H1 (cell line): ENCODE measurements at regions not wholly inside any gene's neighbourhood (a gene's known extent, or its start where the extent isn't known, plus 50 kb on each side); places are given as distances from the start of the nearest gene placed in this dataset.

Source experiments
- CTCF ChIA-PET: fragments of 300-600 bp; sonication (Branson Sonifier 250); formaldehyde crosslinking; loops from one replicate; lab custom pipeline; 2021; ENCODE audit not compliant: partially characterized antibody; lab: Charles Lee
- POLR2A ChIA-PET: fragments of 300-600 bp; sonication (Branson Sonifier 250); formaldehyde crosslinking; loops from one replicate; lab custom pipeline; 2021; ENCODE audit warnings: inconsistent platforms; ENCODE audit not compliant: partially characterized antibody; lab: Charles Lee
- DNase-seq, 2 experiments: peaks; one replicate each; pipeline versions ENCODE4 v3.0.0 to v3.0.0-alpha.2; 2010 to 2022; ENCODE audit warnings: low spot score in 2 of 2, low read depth in 1 of 2, mixed read lengths in 1 of 2
- FAIRE-seq: peaks from 2 replicates; lab custom pipeline; 2011; peaks lifted over from hg19 to GRCh38; lab: Jason Lieb, UNC
- H2AFZ ChIP-seq: 2 replicates; pipeline ENCODE4 v1.8.1; 2012; ENCODE audit warnings: low read length, inconsistent platforms
- H2AK5ac ChIP-seq: 2 replicates; pipeline ENCODE4 v1.6.1; 2013; ENCODE audit warnings: low read depth, low read length
- H2BK120ac ChIP-seq: replicated peaks from 2 replicates; pipeline ENCODE3; 2013; ENCODE audit warnings: low read depth, low read length, inconsistent platforms
- H2BK12ac ChIP-seq: 2 replicates; pipeline ENCODE4 v1.6.1; 2013; ENCODE audit warnings: low read depth, low read length
- H2BK15ac ChIP-seq: 2 replicates; pipeline ENCODE4 v1.6.1; 2013; ENCODE audit warnings: low read length
- H2BK20ac ChIP-seq: 2 replicates; pipeline ENCODE4 v1.6.1; 2013; ENCODE audit warnings: low read length
- H2BK5ac ChIP-seq: 2 replicates; pipeline ENCODE4 v1.6.1; 2013; ENCODE audit warnings: low read depth, low read length
- H3K14ac ChIP-seq: 2 replicates; pipeline ENCODE4 v1.6.1; 2013; ENCODE audit warnings: inconsistent platforms; ENCODE audit not compliant: insufficient read length
- H3K18ac ChIP-seq: 2 replicates; pipeline ENCODE4 v1.6.1; 2013; ENCODE audit warnings: low read length; ENCODE audit errors: extremely low read depth
- H3K23ac ChIP-seq: 2 replicates; pipeline ENCODE4 v1.6.1; 2013; ENCODE audit warnings: inconsistent platforms; ENCODE audit not compliant: insufficient read length
- H3K23me2 ChIP-seq: 2 replicates; pipeline ENCODE4 v1.6.1; 2013; ENCODE audit warnings: low read depth, low read length
- H3K27ac ChIP-seq: 2 replicates; pipeline ENCODE4 v1.6.1; 2011; ENCODE audit warnings: low read depth, low read length, inconsistent platforms
- H3K27me3 ChIP-seq, 4 experiments: replicated peaks in 1 of 4; 1 replicate in 1 of 4; 2 replicates in 3 of 4; pipeline versions ENCODE4 v1.6.1 to v1.8.1; 2011 to 2013; ENCODE audit warnings: low read length in 3 of 4, mild to moderate bottlenecking in 3 of 4, inconsistent platforms in 2 of 4, mixed read lengths in 2 of 4, moderate library complexity in 1 of 4; ENCODE audit not compliant: control insufficient read depth in 3 of 4, insufficient read depth in 3 of 4; ENCODE audit errors: extremely low read depth in 1 of 4
- H3K36me3 ChIP-seq, 4 experiments: 2 replicates each; pipeline versions ENCODE4 v1.6.1 to v1.8.1; 2011 to 2013; ENCODE audit warnings: mild to moderate bottlenecking in 4 of 4, low read length in 3 of 4, moderate library complexity in 2 of 4, control low read depth in 1 of 4, inconsistent platforms in 1 of 4; ENCODE audit not compliant: insufficient read depth in 4 of 4, control insufficient read depth in 2 of 4
- H3K4ac ChIP-seq: replicated peaks from 2 replicates; pipeline ENCODE3; 2013; ENCODE audit warnings: low read length, low read depth, mixed read lengths, inconsistent platforms; ENCODE audit not compliant: insufficient read length
- H3K4me1 ChIP-seq, 4 experiments: replicated peaks in 1 of 4; 1 replicate in 1 of 4; 2 replicates in 3 of 4; pipeline versions ENCODE4 v1.6.1 to v1.8.1; 2011 to 2013; ENCODE audit warnings: low read length in 3 of 4, inconsistent platforms in 2 of 4, mixed read lengths in 1 of 4; ENCODE audit not compliant: insufficient read depth in 4 of 4, control insufficient read depth in 3 of 4
- H3K4me2 ChIP-seq, 2 experiments: 2 replicates each; pipeline versions ENCODE4 v1.6.1 to v1.8.1; 2011 to 2013; ENCODE audit warnings: low read depth in 2 of 2, low read length in 2 of 2, control low read depth in 1 of 2, inconsistent platforms in 1 of 2, mild to moderate bottlenecking in 1 of 2; ENCODE audit not compliant: insufficient read depth in 1 of 2
- H3K4me3 ChIP-seq, 4 experiments: fragments of 200-600, 300-600 bp in 1 of 4; sonication (generic), shearing (Covaris generic), sonication (Bioruptor Twin) in 1 of 4; 2 replicates each; pipeline versions ENCODE4 v1.5.1 to v1.8.1; 2011 to 2016; ENCODE audit warnings: low read length in 4 of 4, low read depth in 3 of 4, control low read depth in 2 of 4, inconsistent platforms in 2 of 4, mild to moderate bottlenecking in 2 of 4, mixed read lengths in 1 of 4, moderate library complexity in 1 of 4; ENCODE audit not compliant: insufficient read depth in 2 of 4; ENCODE audit errors: extremely low read depth in 1 of 4
- H3K56ac ChIP-seq: replicated peaks from 2 replicates; pipeline ENCODE3; 2013; ENCODE audit warnings: low read depth, mild to moderate bottlenecking, mixed read lengths, low read length, inconsistent platforms; ENCODE audit not compliant: insufficient read length
- H3K79me1 ChIP-seq: 2 replicates; pipeline ENCODE4 v1.6.1; 2013; ENCODE audit warnings: low read depth, low read length, control low read depth
- H3K79me2 ChIP-seq, 2 experiments: 2 replicates each; pipeline versions ENCODE4 v1.6.1 to v1.8.1; 2012 to 2013; ENCODE audit warnings: low read length in 2 of 2, mild to moderate bottlenecking in 2 of 2, inconsistent platforms in 1 of 2; ENCODE audit not compliant: insufficient read depth in 2 of 2, control insufficient read depth in 1 of 2
- H3K9ac ChIP-seq, 4 experiments: replicated peaks in 1 of 4; 1 replicate in 1 of 4; 2 replicates in 3 of 4; pipeline versions ENCODE4 v1.6.1 to v1.8.1; 2011 to 2013; ENCODE audit warnings: low read depth in 3 of 4, low read length in 3 of 4, control low read depth in 2 of 4, mild to moderate bottlenecking in 2 of 4, moderate library complexity in 2 of 4, inconsistent platforms in 1 of 4; ENCODE audit errors: extremely low read depth in 1 of 4
- H3K9me3 ChIP-seq, 2 experiments: 2 replicates each; pipeline versions ENCODE4 v1.6.1 to v1.8.1; 2012 to 2013; ENCODE audit warnings: mild to moderate bottlenecking in 2 of 2, moderate library complexity in 2 of 2, control low read depth in 1 of 2, inconsistent platforms in 1 of 2, low read depth in 1 of 2, low read length in 1 of 2, mixed read lengths in 1 of 2; ENCODE audit not compliant: insufficient read depth in 2 of 2
- H4K20me1 ChIP-seq, 2 experiments: replicated peaks in 1 of 2; 2 replicates each; pipeline versions ENCODE3 to v1.8.1; 2011 to 2013; ENCODE audit warnings: inconsistent platforms in 2 of 2, low read length in 2 of 2, mild to moderate bottlenecking in 1 of 2; ENCODE audit not compliant: insufficient read depth in 2 of 2, control insufficient read depth in 1 of 2
- H4K5ac ChIP-seq: 2 replicates; pipeline ENCODE4 v1.6.1; 2013; ENCODE audit warnings: low read length, low read depth, mixed read lengths, inconsistent platforms; ENCODE audit not compliant: insufficient read length
- H4K8ac ChIP-seq: 2 replicates; pipeline ENCODE4 v1.8.0; 2013; ENCODE audit warnings: mild to moderate bottlenecking, moderate library complexity, low read length, inconsistent platforms; ENCODE audit not compliant: insufficient read depth; ENCODE audit errors: extremely low read depth
- H4K91ac ChIP-seq: replicated peaks from 2 replicates; pipeline ENCODE3; 2013; ENCODE audit warnings: low read length, mixed read lengths, inconsistent platforms; ENCODE audit not compliant: insufficient read length
- ATF2 ChIP-seq: IDR thresholded peaks from 2 replicates; pipeline ENCODE4 v1.6.1; 2012; ENCODE audit warnings: low read length, inconsistent platforms
- BCL11A ChIP-seq, 2 experiments: IDR thresholded peaks; one replicate each; pipeline ENCODE4 v1.6.1; 2011; ENCODE audit warnings: low read depth in 2 of 2, low read length in 2 of 2, mild to moderate bottlenecking in 2 of 2
- CHD1 ChIP-seq: IDR thresholded peaks from 2 replicates; pipeline ENCODE4 v1.6.1; 2012; ENCODE audit warnings: low read depth, low read length, improper control_type of control experiment
- JUND ChIP-seq: IDR thresholded peaks from 2 replicates; pipeline ENCODE4 v1.6.1; 2011; ENCODE audit warnings: mild to moderate bottlenecking, improper control_type of control experiment, low read length
- KDM5A ChIP-seq: fragments of 200-600 bp; IDR thresholded peaks from 2 replicates; pipeline ENCODE4 v1.7.1; 2012; ENCODE audit warnings: mild to moderate bottlenecking, low read length, inconsistent platforms, mixed read lengths
- PHF8 ChIP-seq: fragments of 200-600 bp; sonication (generic); conservative IDR thresholded peaks from 2 replicates; pipeline ENCODE4 v1.7.1; 2012; ENCODE audit warnings: low read depth, mild to moderate bottlenecking, inconsistent platforms, low read length, moderate library complexity
- POLR2AphosphoS5 ChIP-seq: IDR thresholded peaks from 2 replicates; pipeline ENCODE4 v1.6.1; 2011; ENCODE audit warnings: low read depth, low read length
- RNF2 ChIP-seq: fragments of 200-900, 300-1000 bp; sonication (generic); IDR thresholded peaks from 2 replicates; pipeline ENCODE4 v1.7.1; 2016; ENCODE audit warnings: borderline replicate concordance, low read depth, mild to moderate bottlenecking, antibody characterized with exemption, low read length; ENCODE audit not compliant: poor library complexity, severe bottlenecking; ENCODE audit errors: missing control alignments
- TAF1 ChIP-seq: IDR thresholded peaks from 2 replicates; pipeline ENCODE4 v1.6.1; 2011; ENCODE audit warnings: mild to moderate bottlenecking, low read depth, low read length
- TCF12 ChIP-seq: IDR thresholded peaks from 2 replicates; pipeline ENCODE4 v1.6.1; 2011; ENCODE audit warnings: low read depth, mild to moderate bottlenecking, low read length
- WGBS, 2 experiments: shearing (Covaris generic) in 1 of 2; methylation state at CpG; one replicate each; pipeline versions ENCODE4 v1.1.6 to v1.1.7; 2013 to 2015; ENCODE audit warnings: low lambda C conversion rate in 2 of 2, mixed read lengths in 2 of 2, inconsistent platforms in 1 of 2, low coverage in 1 of 2, missing lambda C conversion rate in 1 of 2; ENCODE audit not compliant: insufficient replicate concordance in 2 of 2, insufficient coverage in 1 of 2, insufficient read length in 1 of 2; ENCODE audit errors: extremely low coverage in 1 of 2, missing lambda C conversion rate in 1 of 2; 5-methylcytosine and 5-hydroxymethylcytosine counted together

- Histone ChIP-seq H3K27me3 (no peaks in the 10 kb centered on the region), H3K23me2 (no peaks in the 10 kb centered on the region), H3K4me2 (no peak overlapping the region), H2BK15ac (no peak overlapping the region), H3K4me1 (no peaks in the 10 kb centered on the region), H2BK120ac (no peak overlapping the region), H2AFZ (no peak overlapping the region), H3K79me1 (no peaks in the 10 kb centered on the region), H3K79me2 (no peaks in the 10 kb centered on the region), H3K36me3 (no peaks in the 10 kb centered on the region), H2AK5ac (no peak overlapping the region), H3K18ac (no peak overlapping the region), H3K14ac (no peak overlapping the region), H3K56ac (no peak overlapping the region), H3K23ac (no peak overlapping the region)
- POLR2A ChIA-PET = no interaction called here
- CTCF ChIA-PET = interaction anchor here (0.6 to 1.4 kb wide), 2 partner anchors 10 to 74 kb away, joined by 3 to 5 read pairs; no protein-coding TSS in a partner anchor
- WGBS, 2 experiments = 60% methylated on average over 1 of the region's 1 CpG; no CpG with 5 or more reads in 1 of the 2 experiments
- TF ChIP-seq TCF12 = no peak
- TF ChIP-seq ATF2 = no peak
- no peak for TF ChIP-seq CHD1
- TF ChIP-seq TAF1 = no peak
- no peak for TF ChIP-seq KDM5A
- no peak for TF ChIP-seq RNF2
- no peak for TF ChIP-seq POLR2AphosphoS5
- TF ChIP-seq JUND = no peak
- no peak for TF ChIP-seq BCL11A (IDR thresholded peaks at IDR 0.05; ENCODE audit: low read depth in 2 of 2, low read length in 2 of 2)
- no peak for TF ChIP-seq PHF8
- TF ChIP-seq, all 59 proteins: peak for 0
- Histone ChIP-seq H3K9me3 (no peaks in the 10 kb centered on the region), H3K4ac (no peak overlapping the region), H4K20me1 (no peaks in the 10 kb centered on the region), H2BK20ac (no peak overlapping the region), H3K9ac (no peak overlapping the region), H2BK12ac (no peak overlapping the region), H3K4me3 (no peak overlapping the region), H3K27ac (no peak overlapping the region), H4K8ac (no peak overlapping the region), H2BK5ac (no peak overlapping the region), H4K91ac (no peak overlapping the region), H4K5ac (no peak overlapping the region)
- DNase-seq (no peak), FAIRE-seq (no peak)
Observed at GRCh38 chr14:83309211-83309610, 1775.6 kb upstream of the SEL1L start.
